Right lobe of liver (tissue), 4 donors: ENCODE measurements at regions not wholly inside any gene's neighbourhood (a gene's known extent, or its start where the extent isn't known, plus 50 kb on each side); places are given as distances from the start of the nearest gene placed in this dataset.

ENCODE experiments used
- CTCF ChIP-seq, 4 donors: fragments of 200-600 bp in 3 of 4; fragments of 450-650 bp in 1 of 4; IDR thresholded peaks; one replicate each; pipeline versions ENCODE4 v1.5.1 to v1.8.0; 2016 to 2022; ENCODE audit warnings: antibody characterized with exemption in 4 of 4, mild to moderate bottlenecking in 2 of 4
- POLR2A ChIP-seq: fragments of 450-650 bp; IDR thresholded peaks from one replicate; pipeline ENCODE4 v1.6.1; 2017; ENCODE audit warnings: antibody characterized with exemption, mild to moderate bottlenecking
- donor health status: DM: no; HTN: no; CAD: no.
- donor health status: DM: no; HTN: no; CAD: no.
- donor health status: DM: no; HTN: yes; CAD: no.

GRCh38 chr3:110789315-110789714, 282.3 kb upstream of the NECTIN3 start:
- TF ChIP-seq CTCF (IDR thresholded peaks at IDR 0.05) (no peak), POLR2A (no peak)
